NCI-H1092 (cell line): ENCODE measurements at regions not wholly inside any gene's neighbourhood (a gene's known extent, or its start where the extent isn't known, plus 50 kb on each side); places are given as distances from the start of the nearest gene placed in this dataset.

Experiments used
- DNase-seq: peaks from one replicate; lab custom pipeline; 2025; lab: John Stamatoyannopoulos, UW

GRCh38 chr2:128690869-128691268 is 372.2 kb upstream of the HS6ST1 start:
- no peak for DNase-seq

DNA sequence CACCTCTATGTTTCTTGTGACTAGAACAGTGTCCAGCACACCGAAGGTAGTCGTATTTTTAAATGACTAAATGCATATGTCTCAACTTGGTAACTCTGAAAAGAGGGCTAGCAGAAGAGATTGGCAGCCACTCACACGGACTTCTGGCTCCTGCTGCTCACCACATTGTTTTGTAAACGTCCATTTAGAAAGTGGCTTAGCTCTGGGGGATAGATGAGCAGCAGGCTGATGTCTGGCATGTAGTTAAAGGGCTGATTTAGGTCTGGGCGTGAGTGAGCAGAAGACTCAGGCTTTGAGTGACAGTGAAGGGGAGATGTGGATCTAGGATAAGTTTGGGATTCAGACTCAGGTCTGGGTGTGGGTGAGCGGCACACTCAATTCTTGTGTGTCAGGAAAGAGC is 372.9 kb upstream of the HS6ST1 start:
- no peak for DNase-seq

GRCh38 chr2:128692895-128693742 is 374.5 kb upstream of the HS6ST1 start:
- no peak for DNase-seq

- no peak for DNase-seq
These were observed 375.0 kb upstream of the HS6ST1 start for GRCh38 chr2:128693743-128694029.

DNA sequence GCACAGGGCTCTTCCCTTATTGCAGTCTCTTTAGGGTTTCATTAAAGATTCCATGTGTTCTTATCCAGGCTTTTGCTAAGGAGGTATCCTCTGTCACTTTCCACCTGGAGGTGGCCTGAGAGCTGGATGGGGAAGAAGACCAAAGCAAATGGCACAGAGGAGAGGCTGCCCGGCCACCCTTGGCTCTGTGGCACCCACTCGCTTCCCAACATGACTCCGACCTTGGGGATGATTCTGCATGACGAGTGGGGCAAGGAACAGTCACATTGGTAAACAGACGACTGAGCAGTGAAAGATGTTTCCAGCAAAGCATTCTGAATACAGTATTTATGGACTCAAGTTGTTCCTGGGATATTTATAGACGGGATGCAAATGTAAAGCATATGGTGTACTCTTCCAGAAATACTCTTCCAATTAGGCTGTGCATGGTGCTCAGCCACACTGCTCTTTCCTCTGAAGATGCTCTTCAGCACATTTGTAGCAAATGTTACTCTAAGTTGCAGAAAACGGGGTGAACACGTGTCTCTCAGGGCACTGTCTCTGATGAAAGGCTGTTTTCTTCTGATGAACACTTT is 377.1 kb upstream of the HS6ST1 start:
- DNase-seq = no peak

- no peak for DNase-seq
These were observed 377.8 kb upstream of the HS6ST1 start for GRCh38 chr2:128696421-128696820.

DNA sequence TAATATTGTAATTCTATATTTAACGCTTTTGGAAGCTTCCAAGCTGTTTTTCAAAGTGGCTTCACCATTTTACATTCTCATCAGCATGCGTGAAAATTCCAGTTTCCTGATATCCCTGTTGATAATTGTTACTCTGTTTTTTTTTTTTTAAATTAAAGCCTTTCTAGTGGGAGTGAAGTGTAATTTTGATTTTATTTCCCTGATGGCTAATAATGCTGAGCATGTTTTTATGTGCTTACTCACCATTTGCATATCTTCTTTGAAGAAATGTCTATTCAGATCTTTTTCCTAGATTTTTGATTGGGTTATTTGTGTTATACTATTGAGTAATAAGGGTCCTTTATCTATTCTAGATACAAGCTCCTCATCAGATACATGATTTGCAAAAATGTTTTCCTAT is 382.8 kb upstream of the HS6ST1 start:
- DNase-seq = no peak

- no peak for DNase-seq
These were observed 383.9 kb upstream of the HS6ST1 start for GRCh38 chr2:128702616-128703015.

- no peak for DNase-seq
These were observed 389.6 kb upstream of the HS6ST1 start for GRCh38 chr2:128708106-128708816.

DNA sequence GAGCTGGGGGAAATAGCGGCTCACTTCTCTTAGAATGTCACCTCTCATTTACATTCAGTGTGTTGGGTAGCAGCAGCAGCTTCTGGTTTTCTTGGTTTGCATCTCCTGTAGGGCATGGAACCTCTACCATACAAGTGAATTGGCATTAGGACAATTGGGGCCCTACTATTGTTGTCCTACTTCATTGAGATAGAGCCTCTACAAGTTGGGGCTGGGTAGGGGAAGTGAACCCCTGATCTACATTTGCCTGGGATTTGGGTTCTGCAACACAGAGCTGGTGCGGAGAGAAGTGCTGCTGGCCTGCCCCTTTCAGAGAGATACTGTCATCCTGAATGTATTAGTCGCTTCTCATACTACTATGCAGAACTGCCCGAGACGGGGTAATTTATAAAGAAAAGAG is 391.6 kb upstream of the HS6ST1 start:
- no peak for DNase-seq

GRCh38 chr2:128710729-128711128 is 392.1 kb upstream of the HS6ST1 start:
- DNase-seq = no peak

DNA sequence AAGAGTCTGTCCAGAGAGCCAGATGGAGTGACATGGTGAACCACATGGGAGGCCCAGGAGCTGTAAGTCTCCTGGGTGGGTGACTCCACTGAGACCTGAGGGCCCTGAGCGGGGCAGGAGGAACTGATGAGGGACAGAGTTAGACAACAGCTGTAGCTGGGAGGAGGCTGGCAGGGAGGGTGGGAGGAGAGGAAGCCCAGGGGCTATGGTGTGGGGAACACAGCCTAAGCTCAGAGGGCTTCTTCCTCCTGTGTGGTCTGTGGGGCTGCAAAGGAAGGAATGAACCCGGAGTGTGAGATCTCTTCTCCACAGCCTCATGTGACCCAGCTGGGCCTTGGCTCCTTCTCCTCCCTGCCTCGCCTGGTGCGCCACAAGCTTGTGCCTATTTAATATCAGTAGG is 395.6 kb upstream of the HS6ST1 start:
- no peak for DNase-seq

- DNase-seq = no peak
These were observed 396.2 kb upstream of the HS6ST1 start for GRCh38 chr2:128714851-128715312.

- no peak for DNase-seq
These were observed 396.7 kb upstream of the HS6ST1 start for GRCh38 chr2:128715360-128715759.

GRCh38 chr2:128716299-128716721 is 397.6 kb upstream of the HS6ST1 start:
- no peak for DNase-seq

GRCh38 chr2:128717758-128718710 is 399.4 kb upstream of the HS6ST1 start:
- no peak for DNase-seq

- DNase-seq = no peak
These were observed 401.7 kb upstream of the HS6ST1 start for GRCh38 chr2:128720080-128721022.

GRCh38 chr2:128721096-128721495 is 402.4 kb upstream of the HS6ST1 start:
- no peak for DNase-seq

DNA sequence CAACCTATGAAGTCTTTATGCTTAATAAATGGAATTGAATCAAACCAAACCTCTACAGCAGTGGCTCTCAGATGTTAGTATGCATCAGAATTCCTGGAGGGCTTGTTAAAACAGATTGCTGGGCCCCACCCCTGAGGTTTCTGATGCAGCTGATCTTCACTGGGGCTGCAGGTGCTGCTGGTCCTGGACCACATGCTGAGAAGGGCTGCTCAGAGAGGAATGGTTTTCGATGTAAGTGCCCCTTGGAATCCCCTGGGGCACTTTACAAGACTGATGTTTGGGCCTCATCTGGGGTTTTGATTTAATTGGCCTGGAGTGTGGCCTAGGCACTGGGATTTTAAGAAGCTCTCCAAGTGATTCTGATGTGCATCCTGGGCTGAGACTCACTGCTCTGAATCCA is 403.8 kb upstream of the HS6ST1 start:
- DNase-seq = no peak

GRCh38 chr2:128724547-128724946 is 405.9 kb upstream of the HS6ST1 start:
- DNase-seq = no peak

DNA sequence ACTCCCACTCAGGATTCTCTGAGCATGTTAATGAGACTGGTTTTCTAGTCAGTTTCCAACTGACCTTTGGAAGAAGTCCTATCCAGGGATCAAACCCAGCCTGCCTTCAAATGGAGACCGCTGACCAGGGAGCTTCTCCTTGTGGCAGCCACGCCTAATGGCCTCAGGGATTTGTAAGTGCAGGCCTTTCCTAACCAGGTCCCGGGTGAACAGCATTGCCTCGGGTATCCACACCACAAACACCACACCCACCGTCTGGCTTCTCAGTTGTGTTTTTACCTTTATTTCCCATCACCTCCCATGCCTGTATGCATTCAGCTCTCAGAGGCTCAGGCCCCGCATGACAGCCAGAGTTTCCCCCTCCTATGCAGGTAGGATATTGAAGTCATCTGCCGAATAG is 406.3 kb upstream of the HS6ST1 start:
- DNase-seq = no peak
